CD8-positive, alpha-beta memory T cell (primary cell): ENCODE measurements at regions not wholly inside any gene's neighbourhood (a gene's known extent, or its start where the extent isn't known, plus 50 kb on each side); places are given as distances from the start of the nearest gene placed in this dataset.
"Not testable (repeated sequence)": the region's sequence is repeated elsewhere in the genome, so short reads cannot be mapped to it uniquely, and the experiment has no call there.

Experiments used
- CTCF ChIA-PET: fragments of 350-600 bp; sonication (Branson Sonifier 250); formaldehyde crosslinking; loops from one replicate; lab custom pipeline; 2021; ENCODE audit warnings: antibody characterized with exemption; lab: Charles Lee
- POLR2A ChIA-PET: fragments of 350-600 bp; sonication (Branson Sonifier 250); formaldehyde crosslinking; loops from one replicate; lab custom pipeline; 2021; ENCODE audit warnings: antibody characterized with exemption; lab: Charles Lee
- DNase-seq, 5 donors: peaks; one replicate each; pipeline versions ENCODE4 v3.0.0 to v3.0.0-alpha.2; 2020 to 2022; ENCODE audit warnings: mixed read lengths in 1 of 5
- H3K27ac ChIP-seq: one replicate; pipeline ENCODE4 v1.7.0; 2013; ENCODE audit warnings: low read depth, mild to moderate bottlenecking, low read length, moderate library complexity
- H3K27me3 ChIP-seq: 2 replicates; pipeline ENCODE4 v1.7.0; 2013; ENCODE audit warnings: low read length, mild to moderate bottlenecking; ENCODE audit not compliant: insufficient read depth, poor library complexity, severe bottlenecking
- H3K36me3 ChIP-seq: 2 replicates; pipeline ENCODE4 v1.7.0; 2013; ENCODE audit warnings: mild to moderate bottlenecking, low read length, moderate library complexity; ENCODE audit not compliant: insufficient read depth
- H3K4me1 ChIP-seq: 2 replicates; pipeline ENCODE4 v1.7.0; 2013; ENCODE audit warnings: mild to moderate bottlenecking, low read length, moderate library complexity; ENCODE audit not compliant: insufficient read depth
- H3K4me3 ChIP-seq: 2 replicates; pipeline ENCODE4 v1.7.0; 2013; ENCODE audit warnings: mild to moderate bottlenecking, low read length
- H3K9me3 ChIP-seq: 2 replicates; pipeline ENCODE4 v1.7.0; 2013; ENCODE audit warnings: mild to moderate bottlenecking, low read length
- H3K27ac Mint-ChIP-seq, 8 donors: one replicate each; pipeline ENCODE4 v1.8.0; 2020 to 2021; ENCODE audit warnings: mixed read lengths in 8 of 8, mild to moderate bottlenecking in 6 of 8, inconsistent platforms in 3 of 8, moderate library complexity in 3 of 8
- H3K27me3 Mint-ChIP-seq, 2 donors: one replicate each; pipeline ENCODE4 v1.8.0; 2020 to 2021; ENCODE audit warnings: mixed read lengths in 2 of 2, mild to moderate bottlenecking in 1 of 2, moderate library complexity in 1 of 2
- H3K36me3 Mint-ChIP-seq, 3 donors: one replicate each; pipeline ENCODE4 v1.8.0; 2020 to 2021; ENCODE audit warnings: mixed read lengths in 3 of 3, inconsistent platforms in 1 of 3, mild to moderate bottlenecking in 1 of 3
- H3K4me1 Mint-ChIP-seq, 3 donors: one replicate each; pipeline ENCODE4 v1.8.0; 2020 to 2021; ENCODE audit warnings: mixed read lengths in 3 of 3, inconsistent platforms in 1 of 3, mild to moderate bottlenecking in 1 of 3
- H3K4me3 Mint-ChIP-seq, 7 donors: one replicate each; pipeline ENCODE4 v1.8.0; 2020 to 2021; ENCODE audit warnings: mixed read lengths in 7 of 7, mild to moderate bottlenecking in 6 of 7, moderate library complexity in 4 of 7, inconsistent platforms in 2 of 7
- H3K9me3 Mint-ChIP-seq, 5 donors: one replicate each; pipeline ENCODE4 v1.8.0; 2020 to 2022; ENCODE audit warnings: mixed read lengths in 5 of 5, mild to moderate bottlenecking in 3 of 5, moderate library complexity in 2 of 5, inconsistent platforms in 1 of 5

- Histone ChIP-seq H3K4me3 (no peak overlapping the region), H3K27me3 (no peaks in the 10 kb centered on the region), H3K9me3 (no peaks in the 10 kb centered on the region), H3K4me1 (no peaks in the 10 kb centered on the region), H3K27ac (no peak overlapping the region), H3K36me3 (no peaks in the 10 kb centered on the region)
- no peaks in the 10 kb centered on the region for H3K4me1 Mint-ChIP-seq
- H3K27ac Mint-ChIP-seq: no peak overlapping the region
- no peaks in the 10 kb centered on the region for H3K27me3 Mint-ChIP-seq
- ChIA-PET POLR2A (no interaction called here), CTCF (no interaction called here)
- H3K4me3 Mint-ChIP-seq: no peak overlapping the region
- no peak for DNase-seq
- H3K9me3 Mint-ChIP-seq: peaks cover 2 to 18% (median 5%) of the 10 kb centered on the region in 5 donors
- no peaks in the 10 kb centered on the region for H3K36me3 Mint-ChIP-seq
Measured at GRCh38 chr7:124257638-124258308, 224.9 kb upstream of the TMEM229A start.

- Mint-ChIP-seq H3K4me3 (no peak overlapping the region), H3K9me3 (peaks cover 2 to 13% (median 6%) of the 10 kb centered on the region in 5 donors), H3K27ac (no peak overlapping the region), H3K27me3 (no peaks in the 10 kb centered on the region), H3K36me3 (no peaks in the 10 kb centered on the region), H3K4me1 (no peaks in the 10 kb centered on the region)
- Histone ChIP-seq H3K9me3 (no peaks in the 10 kb centered on the region), H3K36me3 (no peaks in the 10 kb centered on the region), H3K27ac (no peak overlapping the region), H3K4me1 (no peaks in the 10 kb centered on the region), H3K4me3 (no peak overlapping the region), H3K27me3 (no peaks in the 10 kb centered on the region)
- no peak for DNase-seq
- ChIA-PET CTCF (no interaction called here), POLR2A (no interaction called here)
Measured at GRCh38 chr7:124255041-124255655, 222.3 kb upstream of the TMEM229A start.

- Histone ChIP-seq H3K27me3 (no peaks in the 10 kb centered on the region), H3K9me3 (no peaks in the 10 kb centered on the region), H3K27ac (no peak overlapping the region), H3K36me3 (no peaks in the 10 kb centered on the region), H3K4me1 (no peaks in the 10 kb centered on the region), H3K4me3 (no peak overlapping the region)
- Mint-ChIP-seq H3K4me1 (no peaks in the 10 kb centered on the region), H3K27me3 (no peaks in the 10 kb centered on the region), H3K4me3 (no peak overlapping the region), H3K27ac (no peak overlapping the region), H3K9me3 (peaks cover 0 to 13% (median 6%) of the 10 kb centered on the region in 5 donors), H3K36me3 (no peaks in the 10 kb centered on the region)
- POLR2A ChIA-PET: no interaction called here
- no peak for DNase-seq
- CTCF ChIA-PET: no interaction called here
Measured at GRCh38 chr7:124254396-124254795, 221.5 kb upstream of the TMEM229A start.

GRCh38 chr7:124251636-124252035 lies 218.8 kb upstream of the TMEM229A start:
- Histone ChIP-seq H3K4me3 (no peak overlapping the region), H3K36me3 (no peaks in the 10 kb centered on the region), H3K27me3 (no peaks in the 10 kb centered on the region), H3K27ac (no peak overlapping the region), H3K9me3 (no peaks in the 10 kb centered on the region), H3K4me1 (no peaks in the 10 kb centered on the region)
- Mint-ChIP-seq H3K27ac (no peak overlapping the region), H3K27me3 (no peaks in the 10 kb centered on the region), H3K9me3 (peaks cover 3 to 8% (median 5%) of the 10 kb centered on the region in 5 donors), H3K4me3 (no peak overlapping the region), H3K4me1 (no peaks in the 10 kb centered on the region), H3K36me3 (no peaks in the 10 kb centered on the region)
- ChIA-PET CTCF (no interaction called here), POLR2A (no interaction called here)
- no peak for DNase-seq

- Mint-ChIP-seq H3K36me3 (no peaks in the 10 kb centered on the region), H3K4me1 (no peaks in the 10 kb centered on the region), H3K27ac (no peak overlapping the region), H3K27me3 (no peaks in the 10 kb centered on the region), H3K4me3 (no peak overlapping the region), H3K9me3 (peaks cover 5 to 8% (median 5%) of the 10 kb centered on the region in 5 donors)
- Histone ChIP-seq H3K9me3 (no peaks in the 10 kb centered on the region), H3K27me3 (no peaks in the 10 kb centered on the region), H3K27ac (no peak overlapping the region), H3K4me3 (no peak overlapping the region), H3K36me3 (no peaks in the 10 kb centered on the region), H3K4me1 (no peaks in the 10 kb centered on the region)
- ChIA-PET POLR2A (no interaction called here), CTCF (no interaction called here)
- no peak for DNase-seq
Measured at GRCh38 chr7:124250297-124251034, 217.6 kb upstream of the TMEM229A start.

- CTCF ChIA-PET: no interaction called here
- H3K4me3 Mint-ChIP-seq: no peak overlapping the region
- no peak for DNase-seq
- no peaks in the 10 kb centered on the region for H3K4me1 Mint-ChIP-seq
- peaks cover 0 to 5% (median 3%) of the 10 kb centered on the region in 5 donors for H3K9me3 Mint-ChIP-seq
- Histone ChIP-seq H3K27me3 (no peaks in the 10 kb centered on the region), H3K27ac (no peak overlapping the region), H3K4me1 (no peaks in the 10 kb centered on the region), H3K4me3 (no peak overlapping the region), H3K9me3 (no peaks in the 10 kb centered on the region), H3K36me3 (no peaks in the 10 kb centered on the region)
- no peak overlapping the region for H3K27ac Mint-ChIP-seq
- POLR2A ChIA-PET: no interaction called here
- H3K27me3 Mint-ChIP-seq: no peaks in the 10 kb centered on the region
- H3K36me3 Mint-ChIP-seq: no peaks in the 10 kb centered on the region
Measured at GRCh38 chr7:124247691-124248090, 214.8 kb upstream of the TMEM229A start.

GRCh38 chr7:124246262-124246863 lies 213.5 kb upstream of the TMEM229A start:
- Histone ChIP-seq H3K4me3 (no peak overlapping the region), H3K27ac (no peak overlapping the region), H3K36me3 (no peaks in the 10 kb centered on the region), H3K27me3 (no peaks in the 10 kb centered on the region), H3K4me1 (no peaks in the 10 kb centered on the region), H3K9me3 (no peaks in the 10 kb centered on the region)
- Mint-ChIP-seq H3K36me3 (no peaks in the 10 kb centered on the region), H3K9me3 (peaks cover 0 to 5% (median 1%) of the 10 kb centered on the region in 5 donors), H3K27ac (no peak overlapping the region), H3K4me3 (no peak overlapping the region), H3K4me1 (no peaks in the 10 kb centered on the region), H3K27me3 (no peaks in the 10 kb centered on the region)
- CTCF ChIA-PET: no interaction called here
- POLR2A ChIA-PET: no interaction called here
- no peak for DNase-seq

GRCh38 chr7:124244469-124244868 lies 211.6 kb upstream of the TMEM229A start:
- H3K4me1 ChIP-seq, POLR2A ChIA-PET, H3K27ac Mint-ChIP-seq, H3K27me3 ChIP-seq, H3K27ac ChIP-seq, H3K9me3 Mint-ChIP-seq, H3K4me3 Mint-ChIP-seq, H3K4me3 ChIP-seq, DNase-seq, H3K4me1 Mint-ChIP-seq, H3K36me3 ChIP-seq, H3K27me3 Mint-ChIP-seq, H3K9me3 ChIP-seq, H3K36me3 Mint-ChIP-seq: not testable (repeated sequence)
- CTCF ChIA-PET: interaction anchor here (0.7 kb wide), 1 partner anchor 19 kb away, joined by 4 read pairs; no protein-coding TSS in a partner anchor
